ENCODE measurements at regions not wholly inside any gene's neighbourhood (a gene's known extent, or its start where the extent isn't known, plus 50 kb on each side); places are given as distances from the start of the nearest gene placed in this dataset.
"Not testable (repeated sequence)": the region's sequence is repeated elsewhere in the genome, so short reads cannot be mapped to it uniquely, and the experiment has no call there.

GRCh38 chr3:170690661-170690981 lies 104.7 kb upstream of the SLC7A14 start:
- Histone ChIP-seq H3K9me3 (no peaks in the 10 kb centered on the region), H3K27ac (no peak overlapping the region), H3K27me3 (no peaks in the 10 kb centered on the region), H3K36me3 (no peaks in the 10 kb centered on the region), H3K4me3 (no peak overlapping the region), H3K4me1 (no peaks in the 10 kb centered on the region)
- no peak for DNase-seq
- intact Hi-C loops (cut with DNase I), result no loop called here
- 35 to 49% methylated on average over 3 of the region's 3 CpGs for WGBS, 2 donors
- no peak for FAIRE-seq
- ATAC-seq, result peak in 1 of 4 donors; percentile 12
- TF ChIP-seq CTCF (IDR thresholded peaks at IDR 0.05), result no peak

DNA sequence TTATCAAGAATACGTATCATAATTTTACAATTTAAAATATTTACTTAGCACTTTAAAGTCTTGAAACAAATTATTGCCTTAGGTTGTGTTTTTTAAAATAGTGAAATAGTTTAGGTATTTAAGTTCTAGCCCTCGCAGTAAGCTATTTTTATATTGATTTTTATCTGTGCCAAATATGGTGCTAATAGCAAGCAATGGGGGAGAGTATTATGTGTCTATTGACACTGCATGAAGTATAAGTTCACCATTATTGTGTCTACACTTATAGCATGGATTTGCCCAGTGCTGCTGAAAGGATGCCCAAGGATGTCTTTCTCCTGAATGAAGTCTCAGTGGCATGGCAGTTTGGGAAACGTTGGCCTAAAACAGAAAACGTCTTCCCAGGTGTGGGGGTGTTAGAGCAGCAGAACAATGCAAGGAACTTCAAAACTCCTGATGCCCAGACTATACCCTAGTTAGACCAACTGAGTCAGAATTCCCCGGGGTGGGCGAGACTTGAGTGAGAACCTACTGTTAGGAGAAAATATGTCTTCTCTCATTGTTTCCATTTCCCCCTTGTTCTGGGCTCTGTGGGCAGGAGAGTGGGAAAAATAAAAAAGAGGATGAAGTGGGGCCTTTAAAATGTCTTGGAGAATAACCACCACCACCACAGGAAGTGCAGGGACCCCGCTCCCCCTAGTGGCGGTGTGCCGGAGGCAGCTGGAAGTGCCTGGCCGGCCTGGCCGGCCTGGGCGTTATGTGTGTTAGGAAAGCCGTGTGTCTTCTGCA lies 104.2 kb upstream of the SLC7A14 start:
- TF ChIP-seq CTCF (IDR thresholded peaks at IDR 0.05), result peak; percentile 38 to 74 (median 71)
- H3K4me1 ChIP-seq, result no peaks in the 10 kb centered on the region
- H3K9me3 ChIP-seq, result no peaks in the 10 kb centered on the region
- ATAC-seq (peak in 3 of 4 donors; percentile 85 to 92 (median 92)), FAIRE-seq (no peak), DNase-seq (peak; percentile 34 to 90 (median 64))
- H3K4me3 ChIP-seq, result no peak overlapping the region
- WGBS, 2 donors, result 52 to 62% methylated on average over 13 of the region's 13 CpGs
- no peaks in the 10 kb centered on the region for H3K27me3 ChIP-seq
- intact Hi-C loops (cut with DNase I), result no loop called here
- H3K27ac ChIP-seq, result no peak overlapping the region
- no peaks in the 10 kb centered on the region for H3K36me3 ChIP-seq

- DNase-seq, result no peak
- intact Hi-C loops (cut with DNase I), result no loop called here
- Histone ChIP-seq H3K4me1 (no peaks in the 10 kb centered on the region), H3K27me3 (no peaks in the 10 kb centered on the region), H3K27ac (no peak overlapping the region), H3K9me3 (no peaks in the 10 kb centered on the region), H3K36me3 (no peaks in the 10 kb centered on the region), H3K4me3 (no peak overlapping the region)
- FAIRE-seq, result no peak
- WGBS, 2 donors, result 84% methylated on average over 4 of the region's 4 CpGs
- ATAC-seq, result peak in 1 of 4 donors; percentile 43
- no peak for TF ChIP-seq CTCF (IDR thresholded peaks at IDR 0.05)
Observed at GRCh38 chr3:170689296-170689829, 103.5 kb upstream of the SLC7A14 start.

- H3K27me3 ChIP-seq; FAIRE-seq; H3K27ac ChIP-seq; H3K36me3 ChIP-seq; intact Hi-C loops (cut with DNase I); H3K4me1 ChIP-seq; H3K9me3 ChIP-seq; ATAC-seq; DNase-seq; H3K4me3 ChIP-seq: not testable (repeated sequence)
- WGBS, 2 donors, result 73 to 82% methylated on average over 4 of the region's 4 CpGs
Observed at GRCh38 chr3:170688222-170688621, 102.3 kb upstream of the SLC7A14 start.

DNA sequence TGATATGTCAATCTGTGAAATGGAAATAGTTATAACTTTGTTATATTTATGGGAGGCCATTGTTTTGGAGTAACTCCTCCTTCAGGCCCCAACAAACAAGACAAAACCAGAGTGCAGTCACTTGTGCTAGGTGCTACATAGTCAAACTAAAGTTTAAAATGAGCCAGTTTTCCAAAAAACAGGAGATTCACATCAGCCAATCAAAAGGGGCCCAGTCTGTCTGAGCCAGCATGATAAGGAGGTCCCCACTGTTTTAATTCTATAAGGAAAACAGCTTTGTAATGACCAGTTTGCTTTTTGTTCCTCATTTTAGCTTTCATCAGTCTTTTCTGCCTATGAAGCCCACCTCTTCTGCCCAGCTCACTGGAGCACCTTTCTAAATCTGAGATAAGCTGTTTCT lies 94.7 kb upstream of the SLC7A14 start:
- Histone ChIP-seq H3K36me3 (no peaks in the 10 kb centered on the region), H3K4me3 (no peak overlapping the region), H3K9me3 (no peaks in the 10 kb centered on the region), H3K27me3 (no peaks in the 10 kb centered on the region), H3K4me1 (no peaks in the 10 kb centered on the region), H3K27ac (no peak overlapping the region)
- intact Hi-C loops (cut with DNase I), result no loop called here
- no peak for DNase-seq
- ATAC-seq, result no peak
- no peak for FAIRE-seq
- no peak for TF ChIP-seq CTCF (IDR thresholded peaks at IDR 0.05)
